NT2/D1 (cell line): ENCODE measurements at regions not wholly inside any gene's neighbourhood (a gene's known extent, or its start where the extent isn't known, plus 50 kb on each side); places are given as distances from the start of the nearest gene placed in this dataset.

Experiments used
- SUZ12 ChIP-seq: IDR thresholded peaks from 2 replicates; pipeline ENCODE4 v1.6.1; 2011; ENCODE audit not compliant: insufficient read length, insufficient read depth; ENCODE audit errors: extremely low read depth
- YY1 ChIP-seq: IDR thresholded peaks from 2 replicates; pipeline ENCODE4 v1.6.1; 2011; ENCODE audit not compliant: insufficient read length, insufficient read depth
- ZNF274 ChIP-seq: IDR thresholded peaks from 2 replicates; pipeline ENCODE4 v1.6.1; 2011; ENCODE audit warnings: mild to moderate bottlenecking, low read depth, low read length

DNA sequence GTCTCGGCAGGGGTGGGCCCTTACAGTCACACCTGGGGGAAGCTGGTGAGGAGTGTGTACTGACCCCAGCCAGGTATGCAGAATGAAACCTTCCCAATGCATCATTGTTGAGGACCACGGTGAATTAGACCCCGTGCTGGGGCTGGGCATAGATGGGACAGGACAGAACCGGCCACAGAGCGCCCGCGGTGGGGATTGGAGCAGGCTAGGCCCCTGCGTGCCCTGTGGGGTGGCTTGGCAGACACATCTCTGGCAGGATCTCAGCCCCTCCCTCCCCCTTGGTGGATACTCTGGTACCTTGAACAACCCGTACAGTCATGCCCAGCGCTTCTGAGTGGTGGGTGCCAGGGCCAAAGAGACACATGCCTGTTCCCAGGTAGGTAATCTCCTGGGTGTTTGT is 200.6 kb downstream of the TEX29 start:
- TF ChIP-seq YY1: no peak
- TF ChIP-seq ZNF274: no peak
- no peak for TF ChIP-seq SUZ12
